Heart right ventricle (tissue), 16 donors: ENCODE measurements at regions not wholly inside any gene's neighbourhood (a gene's known extent, or its start where the extent isn't known, plus 50 kb on each side); places are given as distances from the start of the nearest gene placed in this dataset.

Experiments
- ATAC-seq, 8 donors: fragments of 200-7000 bp; cut with Tn5 transposase; one replicate each; pipeline ENCODE4 v1.9.1; 2020; ENCODE audit warnings: mild to moderate bottlenecking in 8 of 8, moderate library complexity in 8 of 8, moderate number of reproducible peaks in 1 of 8
- DNase-seq, 2 donors: peaks; one replicate each; pipeline ENCODE4 v3.0.0-alpha.2; 2020
- H3K27ac ChIP-seq, 10 donors: fragments of 200-600 bp; sonication (generic) in 2 of 10; one replicate each; pipeline versions ENCODE4 v1.5.0 to v1.8.0; 2020 to 2022; ENCODE audit warnings: mild to moderate bottlenecking in 3 of 10
- H3K27me3 ChIP-seq, 7 donors: fragments of 200-600 bp; one replicate each; pipeline ENCODE4 v1.8.0; 2021 to 2022; ENCODE audit warnings: mild to moderate bottlenecking in 2 of 7
- H3K36me3 ChIP-seq, 9 donors: fragments of 200-600 bp; sonication (generic) in 1 of 9; one replicate each; pipeline versions ENCODE4 v1.5.0 to v1.8.0; 2020 to 2022; ENCODE audit warnings: mild to moderate bottlenecking in 2 of 9
- H3K4me1 ChIP-seq, 9 donors: fragments of 200-600 bp; sonication (generic) in 1 of 9; one replicate each; pipeline versions ENCODE4 v1.5.0 to v1.8.0; 2020 to 2022; ENCODE audit warnings: mild to moderate bottlenecking in 4 of 9
- H3K4me3 ChIP-seq, 10 donors: fragments of 200-600 bp; sonication (generic) in 2 of 10; one replicate each; pipeline versions ENCODE4 v1.5.0 to v1.8.0; 2020 to 2022; ENCODE audit warnings: mild to moderate bottlenecking in 7 of 10, moderate library complexity in 2 of 10
- H3K9me3 ChIP-seq, 11 donors: fragments of 200-600 bp in 10 of 11; sonication (generic) in 2 of 11; one replicate each; pipeline versions ENCODE4 v1.5.0 to v1.8.0; 2013 to 2022; ENCODE audit warnings: mild to moderate bottlenecking in 2 of 11, control low read depth in 1 of 11, moderate library complexity in 1 of 11
- WGBS, 2 donors: extraction: QIAGEN DNeasy Blood & Tissue Kit; methylation state at CpG; one replicate each; pipeline ENCODE4 v1.1.7; 2013; ENCODE audit warnings: inconsistent platforms in 1 of 2; 5-methylcytosine and 5-hydroxymethylcytosine counted together
- intact Hi-C, 10 donors: fragments of 100-400 bp; cut with DNase I; formaldehyde crosslinking; loops; one replicate each; pipeline versions ENCODE4 v1.11.1 to v1.14.2; 2022
- TF ChIP-seq, protein P1 (sequence below), 9 donors: fragments of 200-600 bp; sonication (generic) in 2 of 9; IDR thresholded peaks; one replicate each; pipeline versions ENCODE4 v1.5.0 to v1.8.0; 2021 to 2022; ENCODE audit warnings: antibody characterized with exemption in 9 of 9, mild to moderate bottlenecking in 5 of 9, moderate library complexity in 1 of 9
- donor health status: Arrhythmogenic right ventricular cardiomyopathy.
- donor health status: ischemic (EF 13 %, LVEDD 7.1; RV severe dilation, severe dysfunction).
- donor health status: healthy with polysubstance abuse.
- donor health status: DM: no; HTN: yes; CAD: no.
- donor health status: DM: no; HTN: no; CAD: no.
- donor health status: ischemic (EF 25% LVEDD 6.9; RV normal size, moderate dysfunction).
- donor health status: ischemic (EF 25% LVEDD 5.7; RV mildly dilated, moderate dysfunction).
- donor health status: healthy.
- donor health status: DM: yes; HTN: yes; CAD: no.
- donor health status: Ischemic cardiomyopathy.
- donor health status: ischemic (EF 35%, LVEDD 5.7; RV mildly dilated, moderate dysfunction).
- donor health status: nonischemic (EF 11% LVEDD 7.7; RV severe dilation, severe dysfunction).
- donor health status: DM: yes; HTN: yes; CAD: no.
- donor health status: PGD.
- donor health status: ischemic (EF 29% LVEDD 5.4; RV normal size, mild dysfunction).
- donor health status: nonischemic (EF 23%, LVEDD 6.1; RV moderate dilation, normal function).

DNA sequence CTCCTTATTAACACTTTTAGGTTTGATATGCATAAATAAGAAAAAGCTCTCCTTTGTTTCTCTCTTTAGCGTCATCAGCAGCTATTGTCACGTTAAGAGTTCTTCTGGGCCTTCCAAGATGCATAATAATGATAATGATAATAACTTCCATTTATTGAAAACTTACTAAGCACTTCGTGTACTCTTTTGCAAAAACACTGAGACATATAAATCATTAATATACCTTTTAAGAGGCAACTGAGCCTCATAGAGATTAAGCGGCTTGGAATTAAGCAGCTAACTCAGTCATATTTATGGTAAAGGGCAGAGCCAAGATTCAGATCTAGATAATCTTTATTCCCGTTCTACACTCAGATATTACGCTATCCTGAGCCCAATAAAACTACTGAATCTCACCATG, 1105.1 kb downstream of the OLFM4 start:
- Histone ChIP-seq H3K27me3 (no peaks in the 10 kb centered on the region), H3K4me1 (no peaks in the 10 kb centered on the region), H3K4me3 (no peak overlapping the region), H3K36me3 (no peaks in the 10 kb centered on the region), H3K27ac (no peak overlapping the region), H3K9me3 (no peaks in the 10 kb centered on the region)
- WGBS, 2 donors = 68 to 77% methylated on average over 6 of the region's 6 CpGs
- TF ChIP-seq, protein P1, sequence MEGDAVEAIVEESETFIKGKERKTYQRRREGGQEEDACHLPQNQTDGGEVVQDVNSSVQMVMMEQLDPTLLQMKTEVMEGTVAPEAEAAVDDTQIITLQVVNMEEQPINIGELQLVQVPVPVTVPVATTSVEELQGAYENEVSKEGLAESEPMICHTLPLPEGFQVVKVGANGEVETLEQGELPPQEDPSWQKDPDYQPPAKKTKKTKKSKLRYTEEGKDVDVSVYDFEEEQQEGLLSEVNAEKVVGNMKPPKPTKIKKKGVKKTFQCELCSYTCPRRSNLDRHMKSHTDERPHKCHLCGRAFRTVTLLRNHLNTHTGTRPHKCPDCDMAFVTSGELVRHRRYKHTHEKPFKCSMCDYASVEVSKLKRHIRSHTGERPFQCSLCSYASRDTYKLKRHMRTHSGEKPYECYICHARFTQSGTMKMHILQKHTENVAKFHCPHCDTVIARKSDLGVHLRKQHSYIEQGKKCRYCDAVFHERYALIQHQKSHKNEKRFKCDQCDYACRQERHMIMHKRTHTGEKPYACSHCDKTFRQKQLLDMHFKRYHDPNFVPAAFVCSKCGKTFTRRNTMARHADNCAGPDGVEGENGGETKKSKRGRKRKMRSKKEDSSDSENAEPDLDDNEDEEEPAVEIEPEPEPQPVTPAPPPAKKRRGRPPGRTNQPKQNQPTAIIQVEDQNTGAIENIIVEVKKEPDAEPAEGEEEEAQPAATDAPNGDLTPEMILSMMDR (IDR thresholded peaks at IDR 0.05) = no peak
- ATAC-seq (no peak), DNase-seq (no peak)
- intact Hi-C loops = loop anchor here in 1 of 10 donors (10.0 kb wide), 1 partner anchor 299 kb away; no protein-coding TSS in a partner anchor

DNA sequence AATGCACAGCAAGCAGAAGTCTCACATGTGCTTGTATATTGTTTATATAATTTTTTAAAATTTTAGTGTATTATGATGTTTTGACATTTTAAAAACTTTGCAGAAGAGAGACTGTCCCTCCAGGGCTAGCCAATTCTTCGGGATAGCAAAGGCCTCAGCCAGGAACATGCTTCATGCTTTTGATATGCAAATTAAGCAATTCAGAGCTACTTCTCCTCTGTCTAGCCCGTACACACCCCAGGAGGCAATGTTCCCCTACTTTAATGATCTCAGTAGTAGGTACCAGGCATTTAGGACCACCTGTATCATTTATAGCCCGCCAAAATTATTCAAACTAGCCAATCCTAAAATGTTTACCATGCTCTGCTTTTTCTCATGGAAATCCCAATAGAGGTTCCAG, 1116.2 kb downstream of the OLFM4 start:
- WGBS, 2 donors = 67 to 70% methylated on average over 3 of the region's 3 CpGs
- intact Hi-C loops = no loop called here

DNA sequence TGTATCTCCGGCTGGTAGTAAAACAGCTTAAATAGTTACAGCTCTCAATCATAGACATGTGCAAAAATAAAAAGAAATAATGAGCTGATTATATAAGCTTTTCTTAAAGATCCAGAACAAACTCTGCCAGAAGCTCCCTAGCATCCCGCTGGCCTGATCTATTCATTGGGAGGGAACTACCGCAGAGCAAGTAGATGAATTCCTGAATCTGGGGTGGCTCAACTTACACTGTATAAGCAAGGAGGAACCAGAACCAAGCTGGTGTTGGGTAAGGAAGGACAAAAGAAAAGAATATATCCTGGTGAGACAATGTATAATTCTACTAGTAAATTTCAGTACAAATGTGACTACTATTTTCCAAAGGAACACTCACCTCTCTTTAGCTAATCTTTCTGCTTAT, 1122.2 kb downstream of the OLFM4 start:
- Histone ChIP-seq H3K9me3 (peaks cover 0 to 6% (median 0%) of the 10 kb centered on the region in 11 donors), H3K36me3 (no peaks in the 10 kb centered on the region), H3K4me3 (no peak overlapping the region), H3K4me1 (no peaks in the 10 kb centered on the region), H3K27ac (no peak overlapping the region), H3K27me3 (no peaks in the 10 kb centered on the region)
- TF ChIP-seq, protein P1 (IDR thresholded peaks at IDR 0.05) = no peak
- WGBS, 2 donors = 90 to 91% methylated on average over 3 of the region's 3 CpGs
- ATAC-seq = no peak
- no peak for DNase-seq
- intact Hi-C loops = no loop called here

More for the DNA sequence above, 1116.2 kb downstream of the OLFM4 start:
- no peak for ATAC-seq
- Histone ChIP-seq H3K27ac (no peak overlapping the region), H3K4me3 (no peak overlapping the region), H3K4me1 (no peaks in the 10 kb centered on the region), H3K36me3 (no peaks in the 10 kb centered on the region), H3K27me3 (no peaks in the 10 kb centered on the region), H3K9me3 (peaks cover 0 to 10% (median 0%) of the 10 kb centered on the region in 11 donors)
- TF ChIP-seq, protein P1 (IDR thresholded peaks at IDR 0.05) = no peak
- no peak for DNase-seq

DNA sequence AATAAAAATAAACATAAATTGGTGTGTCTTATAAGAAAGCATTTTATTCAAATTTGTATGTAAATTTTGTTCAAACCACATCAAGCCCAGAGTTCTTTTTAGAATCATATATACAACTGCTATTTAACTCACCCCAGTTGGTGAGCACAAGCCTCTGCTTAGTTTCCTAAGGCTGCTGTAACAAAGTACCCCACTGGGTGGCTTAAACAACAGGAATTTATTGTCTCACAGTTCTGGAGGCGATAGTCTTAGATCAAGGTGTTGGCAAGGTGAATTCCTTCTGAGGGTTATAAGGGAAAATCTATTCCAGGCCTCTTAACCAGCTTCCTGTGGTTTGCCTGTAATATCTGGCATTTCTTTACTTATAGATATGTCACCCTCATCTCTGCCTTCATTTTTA, 1133.5 kb downstream of the OLFM4 start:
- H3K27me3 ChIP-seq = no peaks in the 10 kb centered on the region
- intact Hi-C loops = no loop called here
- H3K36me3 ChIP-seq = no peaks in the 10 kb centered on the region
- H3K4me1 ChIP-seq = no peaks in the 10 kb centered on the region
- peaks cover 0 to 6% (median 0%) of the 10 kb centered on the region in 11 donors for H3K9me3 ChIP-seq
- no peak overlapping the region for H3K27ac ChIP-seq
- DNase-seq (no peak), ATAC-seq (no peak)
- TF ChIP-seq, protein P1 (IDR thresholded peaks at IDR 0.05) = no peak
- 70 to 82% methylated on average over 1 of the region's 1 CpG for WGBS, 2 donors
- H3K4me3 ChIP-seq = no peak overlapping the region
